Activated naive CD4-positive, alpha-beta T cell treated with anti-CD3 and anti-CD28 coated beads, Interleukin-2, amount 10 ng/mL, durations not matched to agents 7 days and 5 days (primary cell): ENCODE measurements at regions not wholly inside any gene's neighbourhood (a gene's known extent, or its start where the extent isn't known, plus 50 kb on each side); places are given as distances from the start of the nearest gene placed in this dataset.

ENCODE experiments used
- CTCF ChIA-PET: fragments of 350-600 bp; sonication (Branson Sonifier 250); formaldehyde crosslinking; loops from one replicate; lab custom pipeline; 2021; ENCODE audit warnings: antibody characterized with exemption; lab: Charles Lee
- DNase-seq: peaks from one replicate; pipeline ENCODE4 v3.0.0-alpha.2; 2020
- H3K27ac Mint-ChIP-seq: one replicate; pipeline ENCODE4 v1.8.0; 2021; ENCODE audit warnings: mild to moderate bottlenecking, moderate library complexity, mixed read lengths
- H3K27me3 Mint-ChIP-seq: one replicate; pipeline ENCODE4 v1.8.0; 2021; ENCODE audit warnings: mild to moderate bottlenecking, mixed read lengths
- H3K36me3 Mint-ChIP-seq: one replicate; pipeline ENCODE4 v1.8.0; 2021; ENCODE audit warnings: mixed read lengths
- H3K4me1 Mint-ChIP-seq: one replicate; pipeline ENCODE4 v1.8.0; 2021; ENCODE audit warnings: mixed read lengths
- H3K4me3 Mint-ChIP-seq: one replicate; pipeline ENCODE4 v1.8.0; 2021; ENCODE audit warnings: mild to moderate bottlenecking, moderate library complexity, mixed read lengths
- H3K9me3 Mint-ChIP-seq: one replicate; pipeline ENCODE4 v1.8.0; 2021; ENCODE audit warnings: mixed read lengths

DNA sequence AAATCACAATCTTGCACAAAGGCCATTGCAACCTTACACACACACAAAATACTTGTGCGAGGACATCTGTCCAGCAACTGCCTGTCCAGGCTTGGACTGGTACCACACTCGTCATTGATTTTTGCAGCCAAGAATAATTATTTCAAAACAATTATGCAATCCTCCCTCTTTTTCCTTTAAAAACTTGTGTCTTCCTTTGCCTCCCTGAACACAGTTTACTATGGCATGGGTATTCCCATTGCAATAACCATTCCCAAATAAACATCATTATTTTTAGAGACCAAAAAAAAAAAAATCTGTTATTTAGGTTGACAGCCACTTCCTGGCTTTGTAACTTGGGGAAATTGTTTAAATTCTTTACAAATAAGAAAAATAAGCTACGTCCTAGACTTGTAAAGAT, 54.0 kb downstream of the C11orf91 start:
- Mint-ChIP-seq H3K27ac (no peak overlapping the region), H3K4me1 (no peaks in the 10 kb centered on the region), H3K4me3 (no peak overlapping the region), H3K27me3 (peaks cover 24% of the 10 kb centered on the region), H3K9me3 (no peaks in the 10 kb centered on the region), H3K36me3 (no peaks in the 10 kb centered on the region)
- CTCF ChIA-PET, result interaction anchor here (0.7 kb wide), 1 partner anchor 112 kb away, joined by 4 read pairs; no protein-coding TSS in a partner anchor
- DNase-seq, result no peak

DNA sequence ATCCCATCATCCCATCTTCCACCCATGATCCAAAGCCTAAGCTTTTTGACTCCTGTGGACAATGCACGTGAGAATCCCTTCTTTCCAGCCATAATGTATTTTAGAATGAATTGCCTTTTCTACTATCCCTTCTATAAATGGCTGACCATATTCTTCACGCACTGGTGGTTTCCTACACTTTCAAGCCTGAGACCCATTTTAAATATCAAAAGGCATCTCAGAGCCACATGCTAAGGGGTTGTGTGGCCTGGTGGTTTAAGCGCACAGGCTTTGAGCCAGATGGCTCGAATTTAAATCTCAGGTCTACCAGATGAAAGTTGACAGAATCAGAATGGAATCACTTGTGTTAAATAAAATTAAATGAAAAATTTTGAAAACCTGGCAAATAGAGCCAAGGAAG, 54.5 kb downstream of the C11orf91 start:
- peaks cover 24% of the 10 kb centered on the region for H3K27me3 Mint-ChIP-seq
- no peak overlapping the region for H3K4me3 Mint-ChIP-seq
- H3K4me1 Mint-ChIP-seq, result no peaks in the 10 kb centered on the region
- H3K27ac Mint-ChIP-seq, result no peak overlapping the region
- no peak for DNase-seq
- H3K9me3 Mint-ChIP-seq, result no peaks in the 10 kb centered on the region
- CTCF ChIA-PET, result interaction anchor here (0.5 kb wide), 1 partner anchor 90 kb away, joined by 3 read pairs; the partner anchor contains the start of gene CD59
- no peaks in the 10 kb centered on the region for H3K36me3 Mint-ChIP-seq

DNA sequence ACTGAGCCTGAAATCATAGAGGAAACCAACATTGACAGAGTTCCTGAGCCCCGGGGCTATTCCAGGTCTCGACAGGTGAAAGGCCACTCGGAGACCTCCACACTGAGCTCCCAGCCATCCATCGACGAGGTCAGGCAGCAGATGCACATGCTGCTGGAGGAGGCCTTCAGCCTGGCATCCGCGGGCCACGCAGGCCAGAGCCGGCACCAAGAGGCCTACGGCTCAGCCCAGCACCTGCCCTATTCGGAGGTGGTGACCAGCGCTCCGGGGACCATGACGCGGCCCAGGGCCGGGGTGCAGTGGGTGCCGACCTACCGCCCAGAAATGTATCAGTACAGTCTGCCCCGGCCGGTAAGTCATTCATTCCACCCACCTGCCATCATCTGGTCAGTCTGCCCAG, 54.9 kb downstream of the C11orf91 start:
- no peaks in the 10 kb centered on the region for H3K4me1 Mint-ChIP-seq
- peaks cover 22% of the 10 kb centered on the region for H3K27me3 Mint-ChIP-seq
- H3K36me3 Mint-ChIP-seq, result no peaks in the 10 kb centered on the region
- CTCF ChIA-PET, result interaction anchor here (0.5 kb wide), 1 partner anchor 91 kb away, joined by 3 read pairs; the partner anchor contains the start of gene CD59
- H3K27ac Mint-ChIP-seq, result no peak overlapping the region
- no peak for DNase-seq
- H3K9me3 Mint-ChIP-seq, result no peaks in the 10 kb centered on the region
- no peak overlapping the region for H3K4me3 Mint-ChIP-seq

DNA sequence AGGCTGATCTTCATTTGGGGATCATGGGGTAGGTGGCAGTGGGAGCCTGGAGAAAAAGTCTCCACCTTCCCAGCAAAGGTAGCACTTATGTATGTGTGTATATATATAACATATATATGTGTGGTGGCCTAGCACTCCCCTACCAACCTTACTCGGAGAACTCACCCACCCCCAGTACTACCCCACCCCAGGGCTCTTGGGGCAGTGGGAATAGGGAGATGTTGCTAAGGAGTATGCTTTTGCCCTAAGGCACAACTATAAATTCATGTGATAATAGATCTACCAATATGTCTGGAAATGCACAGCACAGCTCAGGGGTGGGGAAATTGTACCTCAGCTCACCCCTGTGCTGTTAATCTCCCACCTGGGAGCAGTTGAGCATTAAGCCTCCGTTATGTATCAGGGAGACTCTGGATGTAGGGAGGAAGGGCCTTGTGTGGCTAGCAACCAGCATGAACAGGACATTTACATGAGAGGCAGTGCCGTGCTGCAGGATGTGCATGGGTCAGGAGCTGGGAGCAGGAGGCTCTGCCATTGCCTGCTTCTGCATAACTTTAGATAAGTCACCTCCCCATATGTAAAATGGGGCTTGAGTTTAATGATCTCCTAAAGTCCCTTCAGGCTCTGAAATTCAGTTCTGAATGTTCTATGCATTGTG, 57.3 kb downstream of the C11orf91 start:
- CTCF ChIA-PET, result no interaction called here
- no peaks in the 10 kb centered on the region for H3K4me1 Mint-ChIP-seq
- DNase-seq, result no peak
- peaks cover 13% of the 10 kb centered on the region for H3K27me3 Mint-ChIP-seq
- no peak overlapping the region for H3K4me3 Mint-ChIP-seq
- no peak overlapping the region for H3K27ac Mint-ChIP-seq
- no peaks in the 10 kb centered on the region for H3K36me3 Mint-ChIP-seq
- no peaks in the 10 kb centered on the region for H3K9me3 Mint-ChIP-seq

DNA sequence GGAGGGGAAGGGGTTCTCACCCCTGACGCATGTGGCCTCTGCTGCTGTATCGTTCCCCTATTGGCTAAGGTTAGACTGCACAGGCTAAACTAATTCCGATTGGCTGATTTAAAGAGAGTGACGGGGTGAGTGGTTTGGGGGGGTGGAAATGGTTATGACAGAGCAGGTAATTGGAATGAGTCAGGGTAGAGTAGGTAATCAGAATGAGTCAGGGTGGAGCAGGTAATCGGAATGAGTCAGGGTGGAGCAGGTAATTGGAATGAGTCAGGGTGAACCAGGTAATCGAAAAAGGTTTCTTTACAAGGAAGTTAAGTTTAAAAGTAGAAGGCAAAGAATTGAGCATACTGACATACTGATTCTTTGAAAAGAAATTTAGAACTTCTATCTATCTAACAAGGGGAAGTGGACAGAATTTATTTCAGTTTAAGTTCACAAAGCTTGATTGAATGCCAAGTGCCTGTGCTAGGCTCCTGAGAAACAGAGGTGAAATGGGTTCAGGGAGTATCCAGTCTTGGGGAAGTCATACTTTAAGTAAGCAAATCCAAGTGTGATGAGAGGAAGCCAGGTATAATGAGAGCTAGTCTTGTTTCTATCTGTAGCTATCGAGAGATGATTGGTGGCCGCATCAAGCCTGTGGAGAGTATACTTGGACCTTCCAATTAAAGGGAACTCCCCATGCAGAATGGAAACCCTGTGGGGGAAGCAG, 58.0 kb downstream of the C11orf91 start:
- no peak for DNase-seq
- Mint-ChIP-seq H3K27ac (no peak overlapping the region), H3K36me3 (no peaks in the 10 kb centered on the region), H3K27me3 (peaks cover 13% of the 10 kb centered on the region), H3K9me3 (no peaks in the 10 kb centered on the region), H3K4me3 (no peak overlapping the region), H3K4me1 (no peaks in the 10 kb centered on the region)
- CTCF ChIA-PET, result no interaction called here

DNA sequence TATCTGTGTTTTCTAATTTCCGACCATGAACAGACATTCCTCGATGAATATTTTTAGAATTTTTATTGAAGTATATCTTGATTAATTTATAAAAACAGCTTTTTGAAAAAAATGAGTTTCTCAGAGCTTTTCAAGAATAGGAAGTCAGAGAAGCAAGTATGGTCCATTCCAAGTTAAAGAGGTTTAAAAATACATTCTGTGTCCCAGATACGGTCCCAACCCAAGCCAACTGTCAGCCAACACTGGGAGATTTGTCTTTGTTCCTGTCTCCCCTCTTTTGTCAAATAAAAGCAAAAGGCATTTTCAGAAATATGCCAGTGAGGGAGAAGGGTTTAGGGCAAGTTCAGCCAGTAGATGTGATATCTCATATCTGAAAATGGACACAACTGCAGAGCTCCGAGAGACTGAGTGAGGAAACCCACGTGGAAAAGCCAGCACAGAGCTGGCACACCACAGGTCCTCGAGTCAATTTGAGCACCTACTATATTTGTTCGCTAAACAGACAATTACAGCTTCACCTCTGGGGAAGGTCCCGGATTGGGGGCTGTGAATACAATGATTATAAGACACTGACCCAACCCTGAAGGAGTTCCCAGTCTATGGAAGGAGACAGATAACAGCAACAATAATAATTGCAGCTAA, 59.8 kb downstream of the C11orf91 start:
- CTCF ChIA-PET, result no interaction called here
- Mint-ChIP-seq H3K36me3 (no peaks in the 10 kb centered on the region), H3K27me3 (peaks cover 13% of the 10 kb centered on the region), H3K4me1 (no peaks in the 10 kb centered on the region), H3K9me3 (no peaks in the 10 kb centered on the region), H3K27ac (no peak overlapping the region), H3K4me3 (no peak overlapping the region)
- no peak for DNase-seq

DNA sequence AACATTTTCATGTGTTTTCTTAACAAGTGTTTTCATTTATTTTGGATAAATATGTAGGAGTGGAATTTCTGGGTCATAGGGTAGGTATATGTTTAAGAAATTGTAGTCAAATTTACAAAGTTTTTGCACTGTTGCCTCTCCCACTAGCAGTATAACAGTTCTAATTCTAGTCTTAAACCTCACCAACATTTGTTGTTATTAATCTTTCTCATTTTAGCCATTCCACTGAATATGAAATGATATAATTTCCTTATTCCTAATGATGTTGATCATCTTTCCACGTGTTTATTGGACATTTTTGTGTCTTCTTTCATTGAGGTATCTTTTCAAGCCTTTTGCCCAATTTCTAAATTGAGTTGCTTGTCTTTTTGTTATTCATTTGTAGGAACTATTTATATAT, 62.0 kb downstream of the C11orf91 start:
- Mint-ChIP-seq H3K36me3 (no peaks in the 10 kb centered on the region), H3K9me3 (no peaks in the 10 kb centered on the region), H3K27ac (no peak overlapping the region), H3K4me1 (no peaks in the 10 kb centered on the region), H3K27me3 (peaks cover 12% of the 10 kb centered on the region), H3K4me3 (no peak overlapping the region)
- CTCF ChIA-PET, result no interaction called here
- DNase-seq, result no peak

DNA sequence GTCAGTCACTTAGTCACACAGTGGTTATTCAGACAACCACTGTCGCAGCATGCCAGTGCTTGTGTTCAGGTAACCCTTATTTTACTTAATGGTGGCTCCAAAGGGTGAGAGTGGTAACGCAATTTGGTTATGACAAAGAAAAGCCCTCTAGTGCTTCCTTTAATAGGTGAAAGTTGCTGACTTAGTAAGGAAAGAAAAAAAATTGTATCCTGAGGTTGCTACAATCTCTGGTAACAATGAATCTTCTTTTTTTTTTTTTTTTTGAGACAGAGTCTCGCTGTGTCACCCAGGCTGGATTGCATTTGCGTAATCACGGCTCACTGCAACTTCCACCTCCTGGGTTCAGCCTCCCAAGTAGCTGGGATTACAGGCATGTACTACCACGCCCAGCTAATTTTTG, 64.5 kb downstream of the C11orf91 start:
- H3K4me1 Mint-ChIP-seq, result no peaks in the 10 kb centered on the region
- peaks cover 5% of the 10 kb centered on the region for H3K9me3 Mint-ChIP-seq
- no peak overlapping the region for H3K27ac Mint-ChIP-seq
- DNase-seq, result no peak
- H3K27me3 Mint-ChIP-seq, result peaks cover 6% of the 10 kb centered on the region
- no peak overlapping the region for H3K4me3 Mint-ChIP-seq
- H3K36me3 Mint-ChIP-seq, result no peaks in the 10 kb centered on the region
- CTCF ChIA-PET, result no interaction called here

DNA sequence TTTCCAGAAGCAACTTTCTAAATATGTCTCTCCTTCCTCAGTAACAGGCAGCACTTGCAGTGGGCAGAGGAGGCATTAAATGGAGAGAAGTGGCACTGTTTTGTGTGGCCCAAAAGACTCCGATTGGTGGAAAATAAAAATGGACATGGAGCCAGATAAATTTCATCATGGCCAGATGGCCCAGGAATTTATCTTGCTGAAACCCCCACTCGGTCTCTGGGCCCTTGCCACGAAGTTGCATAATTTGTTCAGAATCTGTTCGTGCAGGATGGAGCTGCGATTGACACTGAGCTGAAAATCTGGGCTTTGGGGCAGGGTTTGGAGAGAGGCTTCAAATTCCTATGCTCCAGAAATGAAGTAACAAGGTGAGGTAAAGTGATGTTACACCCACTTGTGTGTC, 65.5 kb downstream of the C11orf91 start:
- CTCF ChIA-PET, result no interaction called here
- Mint-ChIP-seq H3K27ac (no peak overlapping the region), H3K9me3 (peaks cover 9% of the 10 kb centered on the region), H3K27me3 (peaks cover 7% of the 10 kb centered on the region), H3K4me1 (no peaks in the 10 kb centered on the region), H3K36me3 (no peaks in the 10 kb centered on the region), H3K4me3 (no peak overlapping the region)
- no peak for DNase-seq

DNA sequence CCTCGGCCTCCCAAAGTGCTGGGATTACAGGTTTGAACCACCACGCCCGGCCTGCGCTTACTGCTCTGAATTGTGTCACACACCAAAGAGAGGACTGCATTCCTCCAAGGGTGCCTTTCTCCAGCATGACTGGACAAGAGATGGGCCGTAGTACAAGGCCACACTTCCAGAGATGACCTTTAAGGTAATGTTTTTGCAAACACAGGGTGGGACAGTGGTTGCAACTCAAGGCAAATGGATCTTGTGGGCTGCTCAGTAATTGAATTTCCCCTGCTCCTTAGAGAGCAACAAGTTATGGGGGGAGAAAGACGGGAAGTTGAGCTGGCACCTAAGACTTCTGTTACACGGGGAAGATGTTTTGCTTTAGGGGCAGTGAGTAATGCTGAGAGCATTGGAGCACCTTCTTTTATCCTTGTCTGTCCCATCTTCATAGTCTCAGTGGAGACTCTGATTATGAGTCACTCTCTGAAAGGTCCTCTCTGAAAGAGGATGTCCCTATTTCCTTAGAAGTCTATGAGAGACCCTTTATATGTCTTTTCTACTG, 66.3 kb downstream of the C11orf91 start:
- Mint-ChIP-seq H3K4me3 (no peak overlapping the region), H3K4me1 (no peaks in the 10 kb centered on the region), H3K27ac (no peak overlapping the region), H3K36me3 (no peaks in the 10 kb centered on the region), H3K27me3 (peaks cover 5% of the 10 kb centered on the region), H3K9me3 (peaks cover 9% of the 10 kb centered on the region)
- no peak for DNase-seq
- CTCF ChIA-PET, result no interaction called here

DNA sequence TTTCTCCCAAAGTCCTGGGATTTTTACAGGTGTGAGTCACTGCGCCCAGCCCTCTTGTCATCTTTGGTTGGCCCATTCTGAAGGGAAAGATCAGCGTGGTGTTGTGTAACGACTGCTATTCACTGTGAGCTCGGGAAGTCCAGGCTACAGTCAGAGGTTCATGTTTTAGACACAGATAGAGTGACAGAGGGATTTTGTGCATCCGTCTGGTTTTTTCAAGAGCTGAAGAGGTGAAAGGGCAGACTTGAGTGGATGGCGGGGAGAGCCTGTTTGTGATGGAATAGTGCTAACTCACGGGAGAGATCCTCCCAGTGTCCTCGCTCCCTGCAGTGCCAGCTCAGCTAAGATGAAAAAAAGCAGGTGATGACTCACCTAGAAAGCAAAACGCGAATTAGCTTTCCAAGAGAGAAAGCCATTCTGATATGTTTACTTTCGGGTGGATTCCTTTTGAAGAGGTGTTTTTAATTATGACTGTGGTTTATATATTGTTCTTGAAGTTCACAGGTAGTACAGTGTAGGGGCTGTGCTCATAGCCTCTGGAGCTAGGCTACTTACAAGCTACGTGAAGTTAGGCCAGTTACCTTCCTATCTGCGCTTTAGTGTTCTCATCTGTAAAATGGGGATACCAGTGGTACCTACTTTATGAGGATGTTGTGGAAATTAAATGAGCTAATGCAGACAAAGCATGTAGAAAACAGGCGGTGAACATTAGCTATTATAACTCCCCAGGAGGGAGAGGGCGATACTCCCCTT, 67.2 kb downstream of the C11orf91 start:
- DNase-seq, result no peak
- H3K36me3 Mint-ChIP-seq, result no peaks in the 10 kb centered on the region
- CTCF ChIA-PET, result no interaction called here
- peaks cover 9% of the 10 kb centered on the region for H3K9me3 Mint-ChIP-seq
- no peak overlapping the region for H3K27ac Mint-ChIP-seq
- no peaks in the 10 kb centered on the region for H3K4me1 Mint-ChIP-seq
- H3K27me3 Mint-ChIP-seq, result peaks cover 5% of the 10 kb centered on the region
- H3K4me3 Mint-ChIP-seq, result no peak overlapping the region

DNA sequence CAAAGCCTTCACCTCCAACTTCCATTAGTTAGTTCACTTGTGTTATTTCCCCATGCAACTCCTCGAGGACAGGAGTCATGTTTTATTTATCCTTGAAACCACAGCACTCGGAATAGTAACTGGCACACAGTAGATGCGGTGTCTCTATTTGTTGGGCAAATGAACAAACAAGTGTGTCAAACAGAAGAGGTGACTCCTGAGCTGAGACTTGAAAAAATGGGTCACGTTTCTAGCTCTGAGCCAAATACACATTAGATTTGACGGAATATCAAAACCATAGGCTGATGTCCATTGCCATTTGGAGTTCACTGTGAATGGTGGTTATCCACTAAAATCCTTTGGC, 68.9 kb downstream of the C11orf91 start:
- Mint-ChIP-seq H3K4me1 (no peaks in the 10 kb centered on the region), H3K27ac (no peak overlapping the region), H3K36me3 (no peaks in the 10 kb centered on the region), H3K4me3 (no peak overlapping the region), H3K9me3 (peaks cover 9% of the 10 kb centered on the region), H3K27me3 (peaks cover 5% of the 10 kb centered on the region)
- CTCF ChIA-PET, result no interaction called here
- no peak for DNase-seq

DNA sequence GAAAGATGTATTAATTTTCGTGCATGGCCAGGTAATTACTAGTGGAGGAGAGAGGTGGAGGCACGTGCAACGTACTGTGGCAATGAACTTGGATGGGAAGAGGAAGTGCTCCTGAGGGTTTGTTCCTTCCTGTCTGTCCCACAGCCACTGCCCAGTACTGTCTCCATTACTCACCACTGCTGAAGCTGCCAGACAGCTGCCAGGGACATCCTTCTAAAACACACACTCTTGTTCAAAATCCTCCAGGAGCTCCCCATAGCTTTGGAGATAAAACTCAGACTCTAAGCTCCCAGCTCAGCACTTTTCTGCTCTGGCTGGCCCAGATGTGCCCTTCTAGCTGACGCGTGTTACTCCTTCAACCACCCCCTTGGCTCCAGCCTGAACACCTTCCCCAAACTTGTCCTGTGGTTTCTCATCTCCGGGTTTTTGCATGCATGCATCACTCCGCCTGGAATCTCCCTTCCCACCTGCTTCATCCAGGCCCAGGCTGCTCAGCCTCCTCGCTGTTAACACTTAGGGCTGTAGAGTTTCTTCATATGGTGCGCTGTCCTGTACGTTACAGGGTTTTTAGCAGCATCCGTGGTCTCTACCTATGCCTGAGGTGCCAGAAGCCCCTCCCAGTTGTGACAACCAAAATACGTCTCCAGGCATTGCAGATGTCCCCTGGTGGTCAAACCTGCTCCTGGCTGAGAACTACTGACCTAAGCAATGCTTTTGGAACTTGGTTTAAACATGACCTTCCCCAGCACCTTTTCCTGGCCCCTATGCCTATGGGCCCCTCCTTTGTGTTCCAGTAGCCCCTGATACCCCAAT, 69.5 kb downstream of the C11orf91 start:
- CTCF ChIA-PET, result no interaction called here
- no peak for DNase-seq
- Mint-ChIP-seq H3K27ac (peak overlapping the region; percentile 70), H3K4me3 (no peak overlapping the region), H3K27me3 (peaks cover 5% of the 10 kb centered on the region), H3K4me1 (no peaks in the 10 kb centered on the region), H3K9me3 (peaks cover 9% of the 10 kb centered on the region), H3K36me3 (no peaks in the 10 kb centered on the region)
